NCI-H748 treated with DMSO at 0.1 percent for 48 hours (cell line): ENCODE measurements at regions not wholly inside any gene's neighbourhood (a gene's known extent, or its start where the extent isn't known, plus 50 kb on each side); places are given as distances from the start of the nearest gene placed in this dataset.
A peak's percentile ranks its signal among the peaks of the same experiment; 100 is the strongest.
"Not testable (repeated sequence)": the region's sequence is repeated elsewhere in the genome, so short reads cannot be mapped to it uniquely, and the experiment has no call there.

Source experiments
- DNase-seq: peaks from one replicate; lab custom pipeline; 2025; lab: John Stamatoyannopoulos, UW

DNA sequence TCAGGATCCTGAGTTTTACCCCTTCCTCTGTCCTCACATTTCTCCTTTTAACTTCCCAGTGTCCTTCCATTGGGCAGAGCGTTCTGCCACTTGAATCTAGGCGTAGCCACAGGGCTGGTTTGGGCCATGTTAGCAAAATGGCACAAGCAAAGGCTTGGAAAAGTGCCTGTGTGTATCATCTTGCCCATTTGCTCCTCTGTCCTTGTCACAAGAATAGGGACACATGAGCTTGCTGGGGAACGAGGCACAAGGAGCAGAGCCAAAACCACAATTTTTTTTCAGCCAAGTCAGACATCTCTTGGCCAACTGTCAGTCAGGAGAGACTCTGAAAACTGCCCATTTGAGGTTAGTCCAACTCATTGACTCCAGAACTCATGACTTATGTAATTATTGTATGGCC is 285.2 kb downstream of the ZNF248 start:
- DNase-seq: no peak

DNA sequence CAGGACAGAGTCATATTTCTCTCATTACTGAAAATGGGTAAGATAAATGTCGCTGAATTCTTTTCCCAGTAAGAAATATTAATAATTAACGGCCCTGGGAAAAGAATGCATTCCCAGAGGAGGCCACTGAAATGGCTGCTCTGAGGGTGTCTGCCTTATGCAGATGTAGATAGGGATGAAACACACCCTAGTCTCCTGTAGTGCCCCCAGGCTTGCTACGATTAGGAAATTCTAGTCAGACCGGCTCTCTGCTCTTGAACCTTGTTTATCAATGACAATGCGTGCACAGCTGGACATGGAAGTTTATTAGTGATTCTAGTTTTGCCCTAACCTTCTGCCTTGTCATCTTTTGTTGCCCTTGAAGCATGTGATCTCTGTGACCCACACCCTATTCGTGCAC is 291.1 kb downstream of the ZNF248 start:
- DNase-seq: peak; percentile 5

DNA sequence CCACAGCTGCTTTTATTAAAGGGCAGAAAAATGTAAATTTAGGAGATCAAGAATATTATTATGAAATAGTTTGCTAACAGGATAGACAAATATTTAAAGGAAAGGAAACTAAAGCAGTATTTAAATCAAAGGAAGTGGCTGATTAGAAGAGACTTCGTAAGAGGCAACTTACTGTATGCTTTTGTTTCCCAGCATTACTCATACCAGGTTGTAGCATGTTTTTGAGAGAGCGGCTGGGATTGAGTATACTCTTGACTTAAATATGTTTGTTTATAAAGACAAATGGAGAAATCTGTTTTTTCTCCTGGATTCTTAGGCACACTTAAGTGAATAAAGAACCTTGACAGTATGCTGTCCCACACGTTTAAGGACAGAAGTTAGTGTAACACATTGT is 293.7 kb downstream of the ZNF248 start:
- DNase-seq: no peak

DNA sequence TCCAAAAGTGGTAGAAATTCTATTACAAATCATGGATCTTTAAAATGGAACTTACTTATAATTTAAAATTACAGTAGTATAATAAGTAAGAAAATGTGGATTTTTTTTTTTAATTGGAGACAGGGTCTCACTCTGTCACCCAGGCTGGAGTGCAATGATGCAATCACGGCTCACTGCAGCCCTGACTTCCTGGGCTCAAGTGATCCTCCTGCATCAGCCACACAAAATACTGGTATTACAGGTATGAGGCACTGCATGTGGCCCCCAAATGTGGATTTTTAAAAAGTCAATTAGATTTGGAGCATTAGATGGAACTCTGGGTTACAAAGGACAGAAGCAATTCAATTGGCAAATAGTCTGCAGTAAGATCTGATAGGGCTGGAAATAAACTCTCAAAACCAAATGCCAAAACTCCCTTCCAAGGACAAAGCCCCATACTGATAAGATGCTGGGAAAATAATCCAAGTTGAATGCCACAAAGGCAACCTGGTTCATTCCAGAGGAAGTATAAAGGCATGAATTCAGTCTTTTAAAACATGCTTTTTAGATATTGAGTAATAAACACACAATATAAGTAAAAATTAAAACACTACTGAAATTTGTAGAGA is 294.2 kb downstream of the ZNF248 start:
- no peak for DNase-seq

DNA sequence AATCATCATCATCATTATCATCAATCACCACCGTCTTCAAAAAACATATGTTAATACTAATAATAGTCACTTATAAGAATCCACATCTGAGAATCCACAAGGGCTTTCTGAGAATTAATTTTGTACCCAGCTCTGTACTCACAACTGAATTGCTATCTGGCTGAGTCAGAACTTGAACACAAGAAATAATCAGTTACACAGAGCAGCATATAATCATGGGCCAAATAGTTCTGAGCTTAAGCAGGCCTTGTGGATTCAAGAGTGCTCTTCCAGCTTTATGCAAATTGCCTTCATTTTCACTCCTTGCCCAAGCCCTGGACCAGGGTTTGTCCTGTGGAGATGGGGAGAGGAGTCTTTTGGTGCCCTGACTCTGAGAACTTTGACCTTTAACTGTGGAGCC is 304.5 kb downstream of the ZNF248 start:
- DNase-seq: no peak

DNA sequence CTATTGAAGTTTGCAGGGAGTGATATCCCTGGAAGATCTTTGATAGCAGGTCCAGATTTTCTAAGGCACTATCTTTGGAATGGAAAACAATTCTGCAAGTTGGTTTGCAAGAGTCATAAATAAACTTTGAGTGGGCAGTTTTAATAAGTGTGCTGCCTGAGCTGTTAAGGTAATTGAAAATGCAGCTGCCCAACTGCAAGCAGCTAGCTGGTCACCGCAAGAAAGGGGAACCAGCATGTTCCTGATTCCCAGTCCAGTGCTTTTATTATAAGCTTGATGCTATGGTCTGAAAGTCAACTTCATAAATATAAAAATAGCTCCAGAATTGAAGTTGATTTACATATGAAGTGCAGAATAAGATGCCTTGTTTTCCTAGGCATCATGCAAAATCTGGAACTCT is 308.4 kb downstream of the ZNF248 start:
- DNase-seq: no peak

DNA sequence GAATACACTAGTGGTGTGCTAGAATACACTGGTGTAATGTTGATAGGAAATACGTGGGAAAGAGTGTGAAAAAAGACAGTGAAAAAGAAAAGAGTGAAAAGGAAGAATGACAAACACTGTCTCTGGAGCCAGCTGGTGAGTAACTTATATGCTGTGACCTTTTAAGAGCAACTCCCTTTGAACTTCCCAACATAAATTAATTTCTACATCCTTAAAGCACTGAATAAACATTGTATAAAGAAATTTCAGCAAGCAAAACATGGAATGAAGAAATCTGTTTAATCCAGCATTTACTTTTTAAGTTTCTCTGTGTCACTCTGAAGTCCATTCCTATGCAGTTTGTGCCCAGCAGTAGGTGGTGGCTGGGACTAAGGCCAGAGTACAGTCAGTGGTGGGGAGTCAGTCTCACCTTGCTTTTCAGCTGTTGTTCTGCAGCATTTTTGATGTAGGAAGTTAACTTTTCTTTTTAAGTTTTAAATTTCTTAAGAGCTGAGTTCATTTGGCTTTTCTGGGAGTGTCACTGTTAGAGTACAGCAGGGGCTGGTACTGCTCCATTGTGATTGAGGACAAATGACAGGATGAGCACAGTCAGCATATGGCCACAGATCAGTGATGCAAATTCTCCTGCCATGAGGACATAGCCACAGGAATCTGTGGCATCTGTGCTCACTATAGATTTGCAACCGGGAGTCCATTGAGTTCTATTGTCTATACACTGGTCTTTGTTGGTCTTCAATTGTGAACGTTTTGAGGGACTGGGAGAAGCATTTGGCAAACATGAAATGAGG is 321.8 kb downstream of the ZNF248 start:
- no peak for DNase-seq

DNA sequence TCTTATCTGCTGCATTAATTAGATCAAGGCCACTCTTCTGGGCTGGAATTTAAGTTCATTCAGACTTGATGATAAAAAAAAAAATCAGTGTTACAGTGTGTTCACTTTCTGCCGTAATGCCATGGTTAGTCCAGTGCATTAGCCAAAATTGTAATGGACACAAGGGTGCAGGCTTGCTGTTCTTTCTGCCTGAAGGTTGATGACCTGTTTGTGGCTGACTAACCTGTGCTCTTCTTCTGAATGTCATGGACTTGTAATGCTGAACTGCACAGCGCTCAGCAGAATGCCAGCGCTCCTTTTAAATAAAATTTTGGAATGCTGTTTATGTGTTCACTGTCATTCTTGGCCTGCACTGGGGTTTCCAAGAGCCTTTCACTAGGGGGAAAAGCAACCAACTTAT is 323.2 kb downstream of the ZNF248 start:
- DNase-seq: no peak

DNA sequence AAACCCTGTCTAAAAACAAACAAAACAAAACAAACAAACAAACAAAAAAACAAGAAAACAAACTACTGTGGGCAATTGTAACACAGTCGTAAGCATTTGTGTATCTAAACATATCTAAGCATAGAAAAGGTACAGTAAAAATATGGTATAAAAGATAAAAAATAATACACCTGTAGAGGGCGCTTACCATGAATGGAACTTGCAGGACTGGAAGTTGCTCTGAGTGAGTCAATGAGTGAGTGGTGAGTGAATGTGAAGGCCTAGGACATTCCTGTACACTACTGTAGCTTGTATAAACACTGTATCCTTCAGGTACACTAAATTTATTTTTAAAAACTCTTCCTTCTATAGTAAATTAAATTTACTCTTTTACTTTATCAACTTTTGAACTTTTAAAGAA is 332.0 kb downstream of the ZNF248 start:
- not testable (repeated sequence) for DNase-seq

DNA sequence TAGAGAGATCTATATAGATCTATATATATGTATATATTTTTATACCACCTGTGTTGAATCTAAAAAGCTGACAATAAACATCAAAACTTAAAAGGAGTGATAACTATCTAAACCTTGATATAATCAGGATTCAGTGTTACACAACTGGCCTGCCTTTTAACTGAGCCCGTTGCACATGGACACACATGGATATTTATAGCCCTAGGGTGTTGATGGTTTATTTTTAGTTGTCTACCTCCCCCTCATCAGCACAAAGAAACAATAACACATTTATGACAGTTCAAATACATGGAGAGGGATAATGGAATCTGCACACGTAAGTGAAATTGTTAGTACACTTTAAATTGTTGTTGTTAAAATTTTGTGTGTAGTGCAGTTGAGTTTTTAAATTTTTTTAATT is 336.9 kb downstream of the ZNF248 start:
- no peak for DNase-seq

DNA sequence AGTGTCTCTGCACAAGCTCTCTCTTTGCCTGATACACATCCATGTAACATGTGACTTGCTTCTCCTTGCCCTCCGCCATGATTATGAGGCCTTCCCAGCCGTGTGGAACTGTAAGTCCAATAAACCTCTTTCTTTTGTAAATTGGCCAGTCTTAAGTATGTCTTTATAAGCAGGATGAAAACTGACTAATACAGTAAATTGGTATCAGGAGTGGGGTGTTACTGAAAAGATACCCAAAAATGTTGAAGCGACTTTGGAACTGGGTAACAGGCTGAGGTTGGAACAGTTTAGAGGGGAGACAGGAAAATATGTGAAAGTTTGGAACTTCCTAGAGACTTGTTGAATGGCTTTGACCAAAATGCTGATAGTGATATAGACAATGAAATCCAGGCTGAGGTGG is 346.9 kb downstream of the ZNF248 start:
- not testable (repeated sequence) for DNase-seq

DNA sequence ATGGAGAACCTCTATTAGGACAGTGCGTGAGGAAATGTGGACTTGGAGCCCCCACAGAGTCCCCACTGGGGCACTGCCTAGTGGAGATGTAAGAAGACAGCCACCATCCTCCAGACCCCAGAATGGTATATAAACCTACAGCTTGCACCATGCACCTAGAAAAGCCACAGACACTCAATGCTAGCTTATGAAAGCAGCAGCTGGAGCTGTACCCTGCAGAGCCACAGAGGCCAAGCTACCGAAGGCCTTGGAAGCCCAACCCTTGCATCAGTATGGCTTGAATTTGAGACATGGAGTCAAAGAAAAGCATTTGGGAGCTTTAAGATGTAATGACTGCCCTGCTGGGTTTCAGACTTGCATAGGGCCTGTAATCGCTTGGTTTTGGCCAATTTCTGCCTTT is 361.3 kb downstream of the ZNF248 start:
- no peak for DNase-seq

DNA sequence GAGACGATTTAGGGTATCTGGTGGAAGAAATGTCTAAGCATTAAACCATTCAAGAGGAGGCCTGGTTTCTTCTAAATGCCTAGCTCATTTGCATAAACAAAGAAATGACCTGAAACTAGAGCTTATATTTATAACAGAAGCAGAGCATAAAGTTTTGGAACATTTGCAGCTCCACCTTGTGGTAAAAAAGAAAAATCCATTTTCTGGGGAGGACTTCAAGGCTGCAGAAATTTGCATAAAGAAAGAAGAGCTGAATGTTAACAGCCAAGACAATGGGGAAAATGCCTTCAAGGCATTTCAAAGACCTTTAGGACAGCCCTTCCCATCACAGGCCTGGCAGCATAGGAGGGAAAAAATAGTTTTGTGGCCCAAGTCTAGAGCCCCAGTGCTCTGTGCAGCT is 362.0 kb downstream of the ZNF248 start:
- peak; percentile 3 for DNase-seq

DNA sequence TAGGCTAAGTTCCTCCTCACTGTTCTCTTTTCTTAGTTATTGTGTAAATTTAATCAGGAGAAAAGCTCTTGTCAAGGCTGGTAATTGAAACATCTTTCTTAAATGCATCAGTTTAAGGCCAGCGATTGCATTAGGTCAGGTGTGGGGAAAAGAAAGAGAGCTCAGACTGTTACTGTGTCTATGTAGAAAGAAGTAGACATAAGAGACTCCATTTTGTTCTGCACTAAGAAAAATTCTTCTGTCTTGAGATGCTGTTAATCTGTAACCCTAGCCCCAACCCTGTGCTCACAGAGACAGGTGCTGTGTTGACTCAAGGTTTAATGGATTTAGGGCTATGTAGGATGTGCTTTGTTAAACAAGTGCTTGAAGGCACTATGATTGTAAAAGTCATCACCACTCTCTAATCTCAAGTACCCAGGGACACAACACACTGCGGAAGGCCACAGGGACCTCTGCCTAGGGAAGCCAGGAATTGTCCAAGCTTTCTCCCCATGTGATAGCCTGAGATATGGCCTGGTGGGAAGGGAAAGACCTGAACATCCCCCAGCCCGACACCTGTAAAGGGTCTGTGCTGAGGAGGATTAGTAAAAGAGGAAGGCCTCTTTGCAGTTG is 364.1 kb downstream of the ZNF248 start:
- DNase-seq: not testable (repeated sequence)

DNA sequence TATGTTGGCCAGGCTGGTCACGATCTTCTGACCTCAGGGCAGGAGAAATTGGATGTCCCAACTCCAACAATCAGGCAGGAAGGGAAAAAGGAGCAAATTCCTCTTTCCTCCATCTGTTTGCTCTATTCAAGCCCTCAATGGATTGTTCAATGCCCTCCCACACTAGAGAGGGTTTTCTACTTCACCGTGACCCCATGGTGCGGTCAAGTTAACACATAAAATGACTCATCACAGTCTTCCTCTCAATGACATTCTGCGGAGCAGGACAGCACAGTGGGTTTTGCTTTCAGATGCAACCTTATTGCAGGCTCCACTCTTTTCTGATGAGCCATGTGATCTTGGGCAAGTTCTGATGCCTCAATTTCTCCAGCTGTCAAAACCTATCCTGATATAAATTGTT is 364.9 kb downstream of the ANKRD30A start:
- DNase-seq: no peak

DNA sequence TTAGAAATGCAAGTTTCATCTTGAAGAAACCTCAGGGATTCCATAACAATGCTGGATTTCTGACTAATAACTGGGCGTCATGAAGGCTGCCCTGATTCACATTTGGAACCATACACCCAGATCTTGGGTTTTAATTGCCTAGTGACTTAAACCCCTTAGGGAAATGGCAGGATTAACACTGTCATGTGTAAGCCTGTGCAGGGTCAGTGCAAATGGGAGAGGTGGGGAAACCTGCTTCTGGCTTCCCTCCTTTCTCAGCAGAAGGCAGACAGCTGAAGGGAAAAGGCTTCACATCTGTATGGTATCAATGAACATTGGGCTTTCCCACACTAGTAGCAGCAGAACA is 364.2 kb downstream of the ANKRD30A start:
- DNase-seq: no peak

DNA sequence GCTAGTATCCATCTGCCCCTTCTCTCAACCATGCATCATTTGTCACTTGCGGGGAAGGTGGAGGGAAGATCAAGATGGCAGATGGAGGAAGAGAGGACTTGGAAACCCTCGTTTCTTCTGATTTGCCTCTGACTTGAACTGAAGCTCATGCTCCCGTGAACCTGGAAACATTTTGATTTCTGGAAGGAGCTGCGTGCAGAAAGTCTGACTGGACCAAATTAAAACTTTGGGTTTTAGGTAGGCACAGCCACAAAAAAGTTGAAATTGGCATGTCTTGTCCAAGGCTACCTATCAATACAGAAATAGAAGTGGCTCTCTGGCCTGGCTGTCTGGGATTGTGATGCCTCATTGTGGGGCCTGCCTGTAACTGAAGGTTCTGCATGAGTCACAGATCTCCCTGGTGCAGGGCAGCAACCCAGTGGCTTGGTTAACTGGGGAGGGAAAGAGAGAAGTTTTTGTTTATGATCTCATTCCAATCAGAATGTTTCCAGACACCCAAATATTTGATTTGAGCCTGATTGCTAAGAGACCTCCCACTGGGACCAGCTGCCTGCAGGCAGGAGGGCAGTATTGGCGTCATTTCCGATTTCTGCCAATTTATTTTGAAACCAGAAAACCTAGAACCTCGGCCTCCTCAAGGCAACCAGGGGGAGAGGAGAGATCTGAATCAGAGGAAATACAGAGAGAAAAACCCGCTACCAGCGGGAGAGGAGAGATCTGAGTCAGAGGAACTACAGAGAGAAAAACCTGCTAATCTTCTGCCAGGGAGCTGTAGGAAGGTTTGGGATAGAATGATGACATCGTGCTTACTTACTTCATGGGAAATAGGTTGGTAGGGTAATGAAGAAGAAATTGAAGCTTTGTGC is 363.6 kb downstream of the ANKRD30A start:
- DNase-seq: no peak

DNA sequence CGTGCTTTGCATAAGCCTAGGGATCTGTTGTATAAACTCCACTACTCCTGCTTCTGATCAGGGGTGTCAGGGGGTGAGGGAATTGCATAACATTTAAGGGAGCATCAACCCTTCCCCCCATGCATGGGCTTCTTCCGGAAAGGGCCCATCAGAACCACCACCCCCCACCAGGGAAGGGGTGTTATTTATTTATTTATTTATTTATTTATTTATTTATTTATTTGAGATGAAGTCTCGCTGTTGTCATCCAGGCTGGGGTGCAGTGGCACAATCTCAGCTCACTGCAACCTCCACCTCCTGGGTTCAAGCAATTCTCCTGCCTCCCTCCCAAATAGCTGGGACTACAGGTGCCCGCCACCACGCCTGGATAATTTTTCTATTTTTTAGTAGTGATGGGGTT is 355.2 kb downstream of the ANKRD30A start:
- DNase-seq: not testable (repeated sequence)

DNA sequence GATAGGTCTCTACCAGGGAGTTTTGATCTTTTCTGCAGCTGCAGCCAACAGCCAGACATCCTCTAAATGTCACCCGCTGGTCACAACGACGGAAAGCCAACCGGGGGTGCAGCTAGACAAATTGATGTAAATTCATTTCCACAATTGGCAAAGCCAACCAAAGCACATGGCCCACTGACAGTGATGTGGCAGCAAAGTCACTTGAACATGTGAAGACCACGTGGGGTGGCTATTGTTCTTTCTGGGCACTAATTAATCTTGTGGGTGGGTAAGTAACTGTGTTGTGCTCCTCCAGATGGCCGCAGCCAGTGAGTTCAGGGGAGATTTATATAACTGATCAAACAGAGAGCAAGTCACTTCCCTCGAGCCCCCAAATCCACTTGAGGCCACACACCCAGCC is 354.1 kb downstream of the ANKRD30A start:
- DNase-seq: no peak

DNA sequence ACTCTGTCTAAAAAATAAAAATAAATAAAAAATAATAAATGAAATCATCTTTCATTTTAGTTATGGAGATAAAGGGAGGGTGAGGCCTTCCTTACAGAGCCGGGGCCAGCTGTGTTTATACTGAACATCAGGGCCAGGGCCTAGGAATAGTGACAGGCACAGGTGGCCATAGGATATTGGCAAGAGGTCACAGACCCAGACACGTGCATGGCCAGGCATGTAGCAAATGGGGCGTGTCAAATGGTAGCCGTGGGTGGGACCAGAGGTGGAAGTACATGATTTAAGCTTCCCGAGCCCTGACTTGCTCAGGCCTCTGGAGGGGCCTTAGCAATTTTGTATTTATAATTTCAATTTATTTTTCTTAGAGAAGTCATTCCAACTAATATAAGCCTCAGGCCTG is 353.0 kb downstream of the ANKRD30A start:
- DNase-seq: no peak

DNA sequence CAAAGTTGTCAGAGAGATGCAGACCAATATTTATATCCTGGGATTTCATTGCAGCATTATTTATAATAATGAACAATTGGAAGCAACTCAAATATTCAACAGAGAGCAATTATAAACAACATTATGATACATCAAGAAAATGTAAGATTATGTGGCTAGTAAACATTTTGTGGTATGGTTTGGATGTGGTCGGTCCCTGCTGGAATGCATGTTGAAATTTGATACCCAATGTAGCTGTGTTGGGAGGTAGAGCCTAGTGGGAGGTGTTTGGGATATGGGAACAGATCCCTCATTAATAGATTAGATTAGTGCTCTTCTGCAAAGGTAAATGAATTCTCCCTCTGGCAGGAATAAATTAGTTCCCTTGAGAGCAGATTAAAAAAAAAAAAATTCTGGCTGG is 350.9 kb downstream of the ANKRD30A start:
- no peak for DNase-seq

DNA sequence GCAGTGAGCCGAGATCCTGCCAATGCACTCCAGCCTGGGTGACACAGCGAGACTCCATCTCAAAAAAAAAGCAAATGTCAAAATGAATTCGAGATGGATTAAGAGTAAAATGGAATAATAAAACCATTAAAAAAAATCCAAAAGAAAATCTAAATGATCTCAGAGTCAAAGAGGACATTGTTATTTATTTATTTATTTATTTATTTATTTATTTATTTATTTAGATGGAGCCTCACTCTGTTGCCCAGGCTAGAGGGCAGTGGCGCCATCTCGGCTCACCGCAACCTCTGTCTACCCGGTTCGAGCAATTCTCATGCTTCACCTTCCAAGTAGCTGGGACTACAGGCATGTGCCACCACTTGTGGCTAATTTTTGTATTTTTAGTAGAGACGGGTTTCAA is 349.2 kb downstream of the ANKRD30A start:
- DNase-seq: no peak

DNA sequence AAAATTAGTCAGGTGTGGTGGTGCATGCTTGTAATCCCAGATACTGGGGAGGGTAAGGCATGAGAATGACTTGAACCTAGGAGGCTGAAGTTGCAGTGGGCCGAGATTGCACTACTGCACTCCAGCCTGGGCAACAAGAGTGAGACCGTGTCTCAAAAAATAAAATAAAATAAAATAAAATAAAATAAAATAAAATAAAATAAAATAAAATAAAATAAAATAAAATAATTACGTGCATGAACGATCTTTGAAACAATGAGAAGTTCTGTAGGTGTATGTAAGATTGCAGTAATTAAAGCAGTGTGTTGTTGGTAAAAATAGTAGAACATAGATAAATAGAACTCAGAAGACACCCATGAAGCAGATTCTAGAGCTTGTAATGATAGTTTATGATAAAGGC is 348.5 kb downstream of the ANKRD30A start:
- DNase-seq: no peak
